Gastroesophageal sphincter (tissue), 3 donors: ENCODE measurements at regions not wholly inside any gene's neighbourhood (a gene's known extent, or its start where the extent isn't known, plus 50 kb on each side); places are given as distances from the start of the nearest gene placed in this dataset.

Source experiments
- CTCF ChIP-seq, 4 experiments: fragments of 200-600 bp in 2 of 4; fragments of 450-650 bp in 2 of 4; sonication (generic) in 1 of 4; IDR thresholded peaks; one replicate each; pipeline ENCODE4 v1.5.1; 2017 to 2019; ENCODE audit warnings: antibody characterized with exemption in 4 of 4, mild to moderate bottlenecking in 2 of 4, moderate library complexity in 2 of 4
- EP300 ChIP-seq: sonication (generic); formaldehyde crosslinking; IDR thresholded peaks from one replicate; pipeline ENCODE4 v1.6.1; 2017; ENCODE audit warnings: antibody characterized with exemption, mild to moderate bottlenecking
- POLR2A ChIP-seq, 2 donors: fragments of 450-650 bp; IDR thresholded peaks; one replicate each; pipeline ENCODE4 v1.6.1; 2017; ENCODE audit warnings: antibody characterized with exemption in 2 of 2, mild to moderate bottlenecking in 2 of 2, moderate library complexity in 1 of 2
- POLR2AphosphoS5 ChIP-seq: sonication (generic); formaldehyde crosslinking; IDR thresholded peaks from one replicate; pipeline ENCODE4 v1.6.1; 2017; ENCODE audit warnings: antibody characterized with exemption

GRCh38 chr10:78555128-78555527, 513.6 kb upstream of the ZMIZ1 start:
- no peak for TF ChIP-seq POLR2AphosphoS5
- no peak for TF ChIP-seq CTCF (IDR thresholded peaks at IDR 0.05)
- TF ChIP-seq POLR2A (IDR thresholded peaks at IDR 0.05) = no peak
- no peak for TF ChIP-seq EP300
